H1 (cell line): ENCODE measurements at regions not wholly inside any gene's neighbourhood (a gene's known extent, or its start where the extent isn't known, plus 50 kb on each side); places are given as distances from the start of the nearest gene placed in this dataset.

Source experiments
- FOSL1 ChIP-seq: IDR thresholded peaks from 2 replicates; pipeline ENCODE4 v1.6.1; 2011; ENCODE audit warnings: mild to moderate bottlenecking, low read depth, low read length, moderate library complexity; ENCODE audit not compliant: insufficient read depth
- JUND ChIP-seq: IDR thresholded peaks from 2 replicates; pipeline ENCODE4 v1.6.1; 2011; ENCODE audit warnings: mild to moderate bottlenecking, improper control_type of control experiment, low read length
- POLR2A ChIP-seq, 2 experiments: IDR thresholded peaks; 1 replicate in 1 of 2; 2 replicates in 1 of 2; pipeline ENCODE4 v1.6.1; 2011; ENCODE audit warnings: low read depth in 2 of 2, low read length in 2 of 2, mild to moderate bottlenecking in 2 of 2; ENCODE audit errors: control extremely low read depth in 1 of 2
- SIX5 ChIP-seq: IDR thresholded peaks from 2 replicates; pipeline ENCODE4 v1.6.1; 2011; ENCODE audit warnings: mild to moderate bottlenecking, low read depth, low read length
- SP1 ChIP-seq: IDR thresholded peaks from 2 replicates; pipeline ENCODE4 v1.6.1; 2011; ENCODE audit warnings: low read depth, low read length
- TCF12 ChIP-seq: IDR thresholded peaks from 2 replicates; pipeline ENCODE4 v1.6.1; 2011; ENCODE audit warnings: low read depth, mild to moderate bottlenecking, low read length

- TF ChIP-seq FOSL1 (no peak), POLR2A (IDR thresholded peaks at IDR 0.05; ENCODE audit: control extremely low read depth in 1 of 2, low read depth in 2 of 2, low read length in 2 of 2) (no peak), SIX5 (no peak), TCF12 (no peak), JUND (no peak), SP1 (no peak)
Observed at GRCh38 chr1:238530209-238530851, 639.6 kb upstream of the ZP4 start (continued).
